ENCODE measurements at regions not wholly inside any gene's neighbourhood (a gene's known extent, or its start where the extent isn't known, plus 50 kb on each side); places are given as distances from the start of the nearest gene placed in this dataset.

- Histone ChIP-seq H3K4me1 (ENCODE audit: control insufficient read depth, extremely low read depth, insufficient read depth, low read length) (no peaks in the 10 kb centered on the region), H3K27ac (ENCODE audit: insufficient read depth, low read length) (no peak overlapping the region), H4K20me1 (ENCODE audit: control insufficient read depth, extremely low read depth, insufficient read depth, low read length) (no peaks in the 10 kb centered on the region), H3K4me2 (ENCODE audit: extremely low read depth, insufficient read depth, low read length) (no peak overlapping the region), H3K79me2 (ENCODE audit: control insufficient read depth, insufficient read depth, low read length) (no peaks in the 10 kb centered on the region), H2AFZ (ENCODE audit: low read length) (no peak overlapping the region), H3K36me3 (ENCODE audit: control insufficient read depth, insufficient read depth, low read length) (no peaks in the 10 kb centered on the region), H3K27me3 (ENCODE audit: control insufficient read depth, insufficient read depth, low read length) (no peaks in the 10 kb centered on the region), H3K4me3 (replicated peaks in 1 of 4; ENCODE audit: control extremely low read depth in 1 of 4, insufficient read depth in 1 of 4, low read depth in 3 of 4, low read length in 4 of 4) (no peak overlapping the region), H3K9ac (ENCODE audit: insufficient read depth, low read length) (no peak overlapping the region), H3K9me3 (ENCODE audit: control insufficient read depth, insufficient read depth, low read depth, low read length) (no peaks in the 10 kb centered on the region)
- peak in 1 of 2 donors; percentile 61 for DNase-seq (ENCODE audit: low read depth in 2 of 2)
- no peak for TF ChIP-seq CTCF (conservative IDR thresholded peaks at IDR 0.05 in 1 of 2, IDR thresholded peaks at IDR 0.05 in 1 of 2; ENCODE audit: low read depth in 1 of 2, low read length in 2 of 2)
- TF ChIP-seq EZH2 (IDR thresholded peaks at IDR 0.05; ENCODE audit: low read length, missing control alignments), result no peak
Observed at GRCh38 chr4:160319221-160319867, 1216.5 kb downstream of the RAPGEF2 start.

- TF ChIP-seq EZH2 (IDR thresholded peaks at IDR 0.05; ENCODE audit: low read length, missing control alignments), result no peak
- TF ChIP-seq CTCF (conservative IDR thresholded peaks at IDR 0.05 in 1 of 2, IDR thresholded peaks at IDR 0.05 in 1 of 2; ENCODE audit: low read depth in 1 of 2, low read length in 2 of 2), result no peak
- Histone ChIP-seq H3K27ac (ENCODE audit: insufficient read depth, low read length) (no peak overlapping the region), H3K4me2 (ENCODE audit: extremely low read depth, insufficient read depth, low read length) (no peak overlapping the region), H3K36me3 (ENCODE audit: control insufficient read depth, insufficient read depth, low read length) (no peaks in the 10 kb centered on the region), H2AFZ (ENCODE audit: low read length) (no peak overlapping the region), H3K27me3 (ENCODE audit: control insufficient read depth, insufficient read depth, low read length) (no peaks in the 10 kb centered on the region), H3K79me2 (ENCODE audit: control insufficient read depth, insufficient read depth, low read length) (no peaks in the 10 kb centered on the region), H3K4me1 (ENCODE audit: control insufficient read depth, extremely low read depth, insufficient read depth, low read length) (no peaks in the 10 kb centered on the region), H3K4me3 (replicated peaks in 1 of 4; ENCODE audit: control extremely low read depth in 1 of 4, insufficient read depth in 1 of 4, low read depth in 3 of 4, low read length in 4 of 4) (no peak overlapping the region), H3K9me3 (ENCODE audit: control insufficient read depth, insufficient read depth, low read depth, low read length) (no peaks in the 10 kb centered on the region), H3K9ac (ENCODE audit: insufficient read depth, low read length) (no peak overlapping the region), H4K20me1 (ENCODE audit: control insufficient read depth, extremely low read depth, insufficient read depth, low read length) (no peaks in the 10 kb centered on the region)
- DNase-seq (ENCODE audit: low read depth in 2 of 2), result no peak
Observed at GRCh38 chr4:160319868-160320260, 1217.0 kb downstream of the RAPGEF2 start.

GRCh38 chr4:160326110-160326509 lies 1223.2 kb downstream of the RAPGEF2 start:
- Histone ChIP-seq H3K27me3 (ENCODE audit: control insufficient read depth, insufficient read depth, low read length) (no peaks in the 10 kb centered on the region), H3K4me1 (ENCODE audit: control insufficient read depth, extremely low read depth, insufficient read depth, low read length) (no peaks in the 10 kb centered on the region), H3K9me3 (ENCODE audit: control insufficient read depth, insufficient read depth, low read depth, low read length) (no peaks in the 10 kb centered on the region), H3K79me2 (ENCODE audit: control insufficient read depth, insufficient read depth, low read length) (no peaks in the 10 kb centered on the region), H3K4me3 (replicated peaks in 1 of 4; ENCODE audit: control extremely low read depth in 1 of 4, insufficient read depth in 1 of 4, low read depth in 3 of 4, low read length in 4 of 4) (no peak overlapping the region), H3K27ac (ENCODE audit: insufficient read depth, low read length) (no peak overlapping the region), H4K20me1 (ENCODE audit: control insufficient read depth, extremely low read depth, insufficient read depth, low read length) (no peaks in the 10 kb centered on the region), H3K36me3 (ENCODE audit: control insufficient read depth, insufficient read depth, low read length) (no peaks in the 10 kb centered on the region), H3K9ac (ENCODE audit: insufficient read depth, low read length) (no peak overlapping the region), H3K4me2 (ENCODE audit: extremely low read depth, insufficient read depth, low read length) (no peak overlapping the region), H2AFZ (ENCODE audit: low read length) (no peak overlapping the region)
- no peak for DNase-seq (ENCODE audit: low read depth in 2 of 2)
- no peak for TF ChIP-seq CTCF (conservative IDR thresholded peaks at IDR 0.05 in 1 of 2, IDR thresholded peaks at IDR 0.05 in 1 of 2; ENCODE audit: low read depth in 1 of 2, low read length in 2 of 2)
- no peak for TF ChIP-seq EZH2 (IDR thresholded peaks at IDR 0.05; ENCODE audit: low read length, missing control alignments)

Data from fibroblast of lung (primary cell).